Embryonic facial prominence (tissue), 1 donor: ENCODE measurements at regions not wholly inside any gene's neighbourhood (a gene's known extent, or its start where the extent isn't known, plus 50 kb on each side); places are given as distances from the start of the nearest gene placed in this dataset.

Experiments
- DNase-seq: peaks from one replicate; pipeline ENCODE4 v3.0.0-alpha.2; 2016; ENCODE audit errors: extremely low spot score

DNA sequence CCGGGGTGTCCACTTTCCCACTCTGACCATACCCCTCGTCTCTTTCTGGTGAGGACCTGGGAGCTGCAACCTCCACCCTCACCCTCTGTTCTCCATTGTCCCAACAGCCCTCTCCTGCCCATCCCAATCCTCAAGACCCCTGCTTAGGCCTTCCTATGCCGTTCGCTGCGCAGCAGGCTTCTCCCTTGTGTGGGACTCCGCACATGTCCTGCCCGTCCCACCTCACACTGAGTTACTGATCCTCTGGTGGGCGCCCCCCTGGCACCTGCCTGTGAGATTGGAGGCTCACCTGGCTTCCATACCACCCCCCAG, 119.5 kb upstream of the SNTG2 start:
- DNase-seq = no peak

DNA sequence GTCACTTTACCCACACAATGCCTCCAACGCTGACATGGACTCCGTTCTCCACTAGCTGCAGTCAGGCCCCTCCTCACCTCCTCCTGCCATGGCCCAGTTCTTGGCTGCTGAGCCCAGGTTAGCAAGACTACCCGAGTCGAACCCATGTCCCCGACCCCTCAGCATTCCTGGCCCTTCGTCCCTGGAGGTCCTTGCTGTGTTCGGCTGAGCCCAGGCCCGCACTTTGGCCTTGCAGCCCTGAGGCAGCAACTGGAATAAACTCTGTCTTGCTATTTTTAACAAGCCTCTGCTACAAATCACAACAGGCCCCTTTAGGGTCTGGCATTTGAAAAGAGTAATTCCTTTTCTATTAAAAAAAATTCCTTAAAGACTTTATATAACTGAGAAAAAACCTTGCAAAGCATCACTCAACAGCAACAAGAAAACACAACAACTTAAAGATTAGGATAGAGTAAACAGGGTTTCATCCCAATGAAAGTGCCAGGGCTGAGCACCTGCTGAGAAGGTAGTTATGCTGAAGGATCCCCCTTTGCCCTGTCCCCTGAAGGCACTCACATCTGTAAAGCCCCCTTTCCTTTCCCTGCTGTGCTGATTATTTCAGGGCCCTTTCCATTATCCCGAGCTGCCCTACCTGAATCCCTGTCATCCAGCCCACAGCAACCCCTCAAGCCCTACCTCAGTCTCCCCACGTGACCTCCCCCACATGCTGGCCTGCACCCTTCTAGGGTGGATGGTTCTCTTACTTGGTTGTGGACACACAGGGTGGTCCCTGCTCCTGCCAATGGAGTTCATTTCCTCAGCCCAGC, 120.0 kb upstream of the SNTG2 start:
- no peak for DNase-seq

DNA sequence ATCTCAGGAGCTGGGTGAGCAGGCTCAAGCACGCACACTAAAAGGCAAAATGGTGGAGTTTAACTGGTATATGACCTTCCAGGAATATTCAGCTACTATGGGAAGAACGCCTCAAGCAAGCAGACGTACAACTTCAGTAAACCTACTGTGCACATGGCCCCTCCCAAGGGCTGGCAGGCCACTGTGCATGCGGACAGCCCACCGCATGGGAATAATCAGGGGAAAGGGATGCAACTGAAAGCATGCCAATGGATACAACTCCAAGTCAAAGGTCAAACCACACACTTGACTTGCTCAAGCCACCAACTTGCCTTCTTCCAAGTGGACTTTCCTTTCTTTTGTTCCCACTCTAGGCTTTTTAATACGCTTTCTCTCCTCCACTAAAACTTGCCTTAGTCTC, 121.6 kb upstream of the SNTG2 start:
- no peak for DNase-seq

DNA sequence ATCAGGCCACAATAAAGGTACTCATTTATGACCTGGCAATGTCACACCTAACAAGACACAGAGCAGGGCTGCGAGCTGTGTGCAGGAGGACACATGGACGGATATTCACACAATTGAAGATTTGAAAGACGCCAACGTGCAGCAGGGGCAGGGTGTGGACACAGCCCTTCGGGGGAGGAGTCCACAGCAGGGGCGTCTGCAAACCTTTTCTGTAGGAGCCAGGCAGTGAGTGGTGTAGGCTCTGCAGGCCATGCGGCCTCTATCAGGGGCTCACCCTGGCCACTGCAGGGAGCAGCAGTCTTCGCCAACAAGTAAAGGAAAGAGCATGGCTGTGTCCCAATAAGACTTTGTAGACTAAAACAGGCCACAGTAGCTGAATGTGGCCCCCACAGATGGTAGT, 125.7 kb upstream of the SNTG2 start:
- DNase-seq = no peak

DNA sequence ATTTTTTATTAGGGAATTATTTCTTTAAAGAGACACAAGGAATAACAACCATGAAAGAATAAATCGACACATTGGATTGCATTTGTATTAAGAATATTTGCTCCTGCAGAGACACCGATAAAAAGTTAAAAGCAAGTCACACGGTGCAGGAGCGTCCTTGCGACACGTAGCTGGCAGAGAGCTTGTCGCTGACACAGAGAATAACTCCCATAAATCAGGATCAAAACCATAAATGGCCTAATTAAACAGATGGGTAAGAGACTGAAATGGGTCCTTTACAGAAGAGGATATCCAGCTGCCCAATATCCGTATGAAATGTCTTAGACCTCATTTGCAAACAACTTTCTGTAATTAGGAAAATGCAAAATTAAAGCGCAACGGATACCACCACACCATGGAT, 126.1 kb upstream of the SNTG2 start:
- no peak for DNase-seq

DNA sequence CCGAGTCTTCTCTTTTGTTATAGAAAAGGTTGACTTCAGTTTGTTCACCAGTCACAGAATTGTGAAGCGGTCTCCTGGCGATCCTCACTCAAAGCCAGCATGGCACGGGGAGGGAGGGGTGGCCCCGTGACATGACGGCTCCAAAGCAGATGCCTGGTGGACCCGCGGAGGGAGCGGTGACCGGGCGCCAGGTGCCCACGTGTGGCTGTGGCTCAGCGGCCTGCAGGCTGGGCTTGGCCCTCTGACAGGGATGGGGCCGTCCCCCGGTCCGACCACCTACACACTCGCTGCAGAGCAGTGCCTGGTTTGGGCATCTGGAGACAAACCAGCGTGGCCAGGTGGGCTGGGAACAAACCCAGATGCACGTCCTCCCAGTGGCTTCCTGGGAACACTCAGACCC, 129.1 kb upstream of the SNTG2 start:
- no peak for DNase-seq

DNA sequence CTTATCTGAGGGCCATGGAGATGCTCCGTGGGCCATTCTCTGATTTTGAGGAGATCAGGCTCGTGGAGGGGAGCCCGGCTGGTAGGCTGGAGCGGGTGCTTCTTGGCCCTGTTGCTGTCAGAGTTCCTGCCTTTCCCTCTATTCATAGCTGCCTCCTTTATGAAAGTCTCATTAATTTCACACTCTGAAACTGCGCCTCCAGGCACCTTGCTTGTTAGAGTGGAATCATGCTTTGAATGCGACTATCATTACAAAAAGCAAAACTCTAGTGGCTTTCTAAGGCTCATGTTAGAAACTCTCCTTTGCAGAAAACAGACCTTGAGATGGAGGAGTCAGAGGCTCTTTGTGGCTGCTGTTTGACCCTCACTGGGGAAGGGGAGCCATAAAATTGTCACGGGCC, 131.0 kb upstream of the SNTG2 start:
- no peak for DNase-seq

DNA sequence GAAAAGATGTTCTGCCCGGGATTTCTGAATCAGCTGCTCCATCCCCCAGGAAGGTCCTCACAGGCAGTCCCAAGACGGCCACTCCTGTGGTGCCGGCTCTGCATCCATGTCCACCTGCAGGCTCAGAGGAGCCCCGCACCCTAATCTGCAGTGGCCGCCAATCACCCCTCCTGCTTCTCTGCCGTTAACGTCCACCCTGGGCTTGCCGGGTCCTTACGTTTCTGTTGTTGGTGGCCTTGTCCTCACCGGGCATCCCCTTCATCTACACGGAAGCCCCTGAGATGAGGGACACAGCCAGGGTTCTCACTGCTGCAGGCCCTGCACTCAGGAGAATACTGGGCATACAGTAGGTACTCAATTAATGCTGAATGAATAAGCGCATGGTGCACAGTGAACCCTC, 131.5 kb upstream of the SNTG2 start:
- no peak for DNase-seq

DNA sequence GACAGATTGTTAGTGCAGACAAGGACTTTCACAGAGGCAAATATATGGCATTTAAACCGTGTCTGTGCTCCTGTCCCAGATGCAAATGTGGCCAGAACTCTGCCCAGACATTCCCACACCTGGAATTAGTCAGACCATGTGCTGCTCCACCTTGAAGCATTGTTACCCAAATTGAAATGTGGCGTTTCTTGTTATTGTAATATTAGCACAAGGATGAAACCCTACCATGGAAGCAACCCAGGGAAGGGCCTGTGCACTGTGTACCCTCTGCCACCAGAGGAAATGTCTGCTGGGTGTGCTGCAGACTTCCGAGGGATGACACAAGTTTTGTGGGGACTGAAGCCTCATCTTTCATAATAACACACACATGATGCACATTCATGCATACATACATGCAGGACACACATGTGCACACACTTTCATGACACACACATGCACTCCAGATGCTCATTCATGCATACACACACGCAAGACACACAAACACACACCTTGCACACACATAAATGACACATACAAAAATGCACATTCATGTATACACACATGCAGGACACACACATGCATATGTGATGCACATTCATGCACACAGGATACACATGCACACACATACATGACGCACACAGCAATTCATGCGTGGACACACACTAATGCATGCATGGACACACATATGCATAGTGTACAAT, 133.2 kb upstream of the SNTG2 start:
- no peak for DNase-seq

DNA sequence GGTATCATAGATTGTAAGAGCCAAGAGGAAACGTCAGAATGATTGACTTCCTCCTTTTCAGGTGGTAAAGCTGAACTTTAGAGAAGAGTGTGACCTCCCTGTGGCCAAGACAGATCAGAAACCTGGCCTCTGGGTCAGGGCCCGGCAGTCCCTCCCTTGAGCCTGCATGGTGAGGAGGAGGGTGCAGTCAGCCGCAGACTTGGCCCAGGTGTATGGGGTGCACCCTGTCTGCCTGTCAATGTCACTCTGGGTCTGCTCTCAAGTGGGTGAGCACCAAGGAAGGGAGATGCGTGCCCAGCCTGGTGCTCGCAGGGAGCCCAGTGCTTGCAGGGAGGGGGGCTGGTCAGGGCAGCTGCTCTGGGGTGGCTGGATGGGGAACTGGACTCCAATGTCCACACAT, 134.4 kb upstream of the SNTG2 start:
- DNase-seq = no peak

DNA sequence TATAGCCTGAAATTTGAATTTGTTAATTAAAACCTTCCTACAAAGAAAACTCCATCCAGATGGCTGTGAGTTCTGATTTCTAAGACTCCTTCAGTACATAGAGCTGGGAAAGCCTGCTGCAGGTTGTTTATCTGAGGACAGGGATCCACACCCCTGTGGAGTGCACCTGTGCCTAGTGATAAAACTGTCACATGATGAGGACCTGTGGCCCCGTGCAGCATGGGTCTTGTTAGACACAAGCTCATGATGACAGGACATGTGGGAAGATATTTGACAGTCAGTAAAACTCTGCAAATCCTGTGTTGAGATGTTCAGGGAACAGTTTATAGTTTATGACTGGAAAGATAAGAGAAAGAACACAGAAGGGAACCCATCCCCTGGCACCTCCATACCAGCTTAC, 133.2 kb upstream of the TMEM18 start:
- DNase-seq = no peak

DNA sequence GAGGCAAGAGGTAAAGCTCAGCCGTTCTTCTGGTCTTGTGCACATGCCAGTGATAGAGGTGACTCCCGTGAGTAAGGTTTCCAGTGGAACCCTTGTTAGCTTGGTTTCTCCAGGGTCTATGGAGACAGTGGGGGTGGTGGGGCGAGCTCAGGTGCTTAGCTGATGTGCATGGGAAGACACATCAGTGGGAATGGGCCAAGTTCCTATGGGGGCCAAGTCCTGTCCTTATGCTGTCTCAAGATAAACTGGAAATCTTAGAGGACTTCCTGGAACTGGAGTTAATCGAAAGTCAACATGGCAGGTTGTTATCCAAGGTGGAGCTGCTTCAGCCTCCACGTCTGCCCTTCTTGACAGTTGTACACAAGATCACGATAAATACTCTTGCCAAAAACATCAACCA, 130.1 kb upstream of the TMEM18 start:
- no peak for DNase-seq

DNA sequence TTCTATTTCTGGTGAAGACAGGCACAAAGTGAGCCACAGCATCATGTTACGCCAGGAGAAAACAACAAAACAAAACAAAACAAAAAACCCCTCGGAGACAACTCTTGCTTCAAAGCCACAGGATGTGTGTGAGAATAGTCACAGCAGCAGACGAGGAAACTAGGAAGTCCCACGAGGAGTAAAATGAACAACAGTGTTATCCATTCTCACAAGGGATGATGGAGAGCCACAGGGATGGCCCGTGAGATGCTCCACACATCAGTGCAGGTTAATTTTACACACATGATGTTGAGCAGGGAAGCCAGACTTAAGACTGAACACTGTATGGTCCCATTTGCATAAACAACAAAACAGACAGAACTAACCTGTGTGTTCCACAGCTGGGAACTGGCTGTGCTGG, 128.5 kb upstream of the TMEM18 start:
- no peak for DNase-seq

DNA sequence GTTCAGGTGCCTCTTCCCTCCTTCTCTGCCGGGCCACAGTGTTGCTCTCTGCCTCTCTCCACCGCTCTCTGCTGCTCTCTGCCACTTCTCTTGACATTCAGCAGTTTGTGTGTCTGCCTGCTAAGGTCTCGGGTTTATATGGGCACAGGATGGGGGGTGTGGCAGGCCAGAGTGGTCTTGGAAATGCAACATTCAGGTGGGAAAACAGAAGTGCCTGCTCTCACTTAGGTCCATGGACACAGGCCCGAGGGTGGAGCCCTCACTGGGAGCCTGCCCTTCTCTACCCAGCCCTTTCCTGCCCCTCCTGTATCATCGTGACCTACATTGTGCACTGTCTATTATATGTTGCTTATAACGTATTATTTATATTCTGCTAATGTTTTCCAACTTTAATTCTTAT, 120.8 kb upstream of the TMEM18 start:
- DNase-seq = no peak

DNA sequence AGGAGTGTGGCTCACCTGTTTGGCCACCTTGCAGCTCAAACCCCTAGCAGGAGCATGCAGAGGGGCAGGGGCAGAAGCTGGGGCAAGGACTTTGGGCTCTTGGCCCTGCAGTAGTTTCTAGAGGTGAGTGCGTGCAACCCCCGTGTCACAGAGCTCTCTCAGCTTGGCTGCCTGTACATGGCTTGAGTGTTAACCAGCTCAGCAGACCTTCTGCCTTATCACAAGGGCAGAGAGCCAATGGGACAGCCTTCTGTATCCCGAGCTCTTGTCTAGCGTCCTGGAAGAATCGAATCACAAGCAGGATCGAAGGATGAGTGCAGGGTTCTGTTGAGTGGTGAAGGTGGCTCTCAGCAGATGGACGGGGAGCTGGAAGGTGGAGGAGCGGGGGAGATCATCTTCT, 120.3 kb upstream of the TMEM18 start:
- DNase-seq = no peak

DNA sequence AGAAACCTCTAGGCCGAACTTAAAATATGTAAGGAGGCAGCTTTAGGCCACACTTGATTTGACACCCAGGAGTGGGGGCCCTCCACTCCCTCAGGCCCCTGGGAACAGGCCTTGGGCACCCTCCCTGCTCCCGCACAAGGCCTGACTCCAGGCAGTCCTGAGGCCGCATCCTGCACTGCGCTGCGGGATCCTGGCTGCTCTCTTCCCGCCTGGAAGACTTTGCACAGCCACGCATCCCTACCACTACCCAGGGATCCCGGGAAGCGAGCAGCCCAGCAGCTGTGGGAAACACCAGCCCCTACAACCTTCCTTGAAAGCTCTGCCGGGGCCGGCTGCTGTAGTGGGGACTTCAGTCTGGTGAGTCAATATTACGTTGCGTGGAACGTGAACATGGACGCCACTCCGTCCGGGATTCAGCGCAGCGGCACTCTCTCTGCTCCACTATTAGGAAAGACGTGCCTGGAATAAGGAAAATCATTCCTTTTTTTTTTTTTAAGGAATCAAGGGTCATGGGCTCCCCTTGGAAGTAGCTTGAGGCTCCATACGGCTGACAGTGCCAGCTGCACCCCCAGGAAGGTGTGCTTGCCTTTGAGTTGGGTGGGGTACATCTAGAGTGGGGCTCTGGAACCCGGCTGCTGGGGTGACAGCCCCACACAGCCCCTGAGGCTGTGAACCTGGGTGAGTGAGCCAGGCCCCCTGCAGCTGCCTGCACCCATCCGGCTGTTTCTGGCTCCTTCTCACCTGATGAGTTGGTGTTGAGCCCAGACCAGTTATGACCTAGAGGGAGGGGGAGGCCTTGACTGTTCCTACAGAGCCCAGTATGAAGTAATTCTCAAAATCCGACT, 119.2 kb upstream of the TMEM18 start:
- DNase-seq = no peak

DNA sequence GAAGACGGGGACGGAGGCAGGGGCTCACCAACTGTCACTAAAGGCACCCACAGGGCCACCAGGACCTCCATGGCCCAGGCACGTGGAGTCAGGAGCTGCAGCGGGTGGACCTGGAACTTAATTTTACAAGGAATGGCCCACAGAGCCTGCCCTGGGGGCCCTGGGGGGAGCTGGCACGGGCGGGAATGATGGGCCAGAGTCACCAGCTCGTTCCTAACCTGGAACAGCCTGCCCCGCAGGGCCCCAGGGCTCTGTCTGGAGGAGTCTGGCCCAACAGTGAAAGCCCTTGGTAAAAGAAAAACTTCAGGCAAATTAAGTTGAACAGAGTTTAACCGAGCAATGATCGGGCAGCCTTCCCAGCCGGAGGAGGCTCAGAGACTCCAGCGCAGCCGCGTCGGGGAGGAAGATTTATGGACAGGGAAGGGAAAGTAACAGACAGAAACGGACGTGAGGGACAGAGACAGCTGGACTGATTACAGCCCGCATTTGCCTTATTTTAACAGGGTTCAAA, 118.4 kb upstream of the TMEM18 start:
- no peak for DNase-seq

DNA sequence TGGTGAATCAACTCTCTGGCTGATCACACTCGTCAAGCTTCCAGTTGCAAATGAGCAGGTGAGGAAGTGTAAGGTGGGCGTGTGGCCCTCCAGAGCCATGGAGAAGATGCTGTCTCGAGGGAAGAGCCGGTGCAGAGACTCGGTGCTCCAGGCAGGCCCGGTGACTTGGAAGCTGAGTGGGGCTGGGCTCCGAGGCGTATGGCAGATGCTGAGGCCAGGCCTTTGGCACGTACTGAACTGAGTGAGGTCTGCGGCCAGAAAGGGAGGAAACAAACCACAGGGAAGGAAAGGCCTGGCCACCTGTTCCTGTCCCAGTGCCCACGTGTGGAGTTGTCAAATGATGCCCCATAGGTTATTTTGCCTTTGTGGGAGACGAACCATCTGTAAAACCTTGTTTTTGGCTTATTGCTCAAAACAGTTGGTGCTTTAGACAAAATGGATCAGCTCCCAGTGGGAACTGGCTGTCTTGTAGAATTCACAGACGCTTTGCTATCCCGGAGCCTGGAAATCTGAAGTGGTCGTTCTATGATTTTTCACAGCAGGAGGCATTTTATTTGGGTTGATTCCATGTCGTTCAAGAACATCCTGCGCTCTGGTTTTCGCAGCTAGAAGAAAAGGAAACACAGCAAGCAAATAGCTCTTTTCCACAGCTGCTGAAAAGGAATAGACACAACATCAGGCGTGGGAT, 117.5 kb upstream of the TMEM18 start:
- DNase-seq = peak; percentile 15

DNA sequence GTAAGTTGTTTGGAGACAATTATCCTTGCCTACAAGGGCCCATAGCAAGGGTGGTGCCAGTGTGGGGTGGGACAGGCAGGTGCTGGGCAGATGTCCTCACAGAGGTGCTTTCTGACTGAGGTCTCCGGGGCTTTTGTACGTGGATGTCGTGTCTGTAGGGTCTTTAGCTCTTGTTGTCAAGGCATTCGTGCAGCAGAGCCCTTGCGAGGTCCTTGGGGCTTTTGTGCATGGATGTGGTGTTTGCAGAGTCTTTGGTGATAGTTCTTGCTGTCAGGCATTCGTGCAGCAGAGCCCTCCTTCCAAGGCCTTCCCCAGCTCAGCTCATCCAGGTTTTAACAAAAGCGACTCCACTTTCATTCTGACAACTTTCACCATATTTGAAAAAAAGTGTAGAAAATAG, 116.0 kb upstream of the TMEM18 start:
- no peak for DNase-seq

DNA sequence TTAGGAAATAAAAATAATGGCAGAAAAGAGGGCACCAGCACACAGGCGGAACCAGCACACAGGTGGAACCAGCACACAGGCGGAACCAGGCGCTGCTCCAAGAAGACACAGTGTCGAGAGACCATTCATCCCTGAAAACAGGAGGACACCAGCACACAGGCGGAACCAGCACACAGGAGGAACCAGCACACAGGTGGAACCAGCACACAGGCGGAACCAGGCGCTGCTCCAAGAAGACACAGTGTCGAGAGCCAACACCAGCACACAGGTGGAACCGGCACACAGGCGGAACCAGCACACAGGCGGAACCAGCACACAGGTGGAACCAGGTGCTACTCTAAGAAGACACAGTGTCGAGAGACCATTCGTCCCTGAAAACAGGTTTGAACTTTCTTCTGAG, 115.5 kb upstream of the TMEM18 start:
- no peak for DNase-seq

DNA sequence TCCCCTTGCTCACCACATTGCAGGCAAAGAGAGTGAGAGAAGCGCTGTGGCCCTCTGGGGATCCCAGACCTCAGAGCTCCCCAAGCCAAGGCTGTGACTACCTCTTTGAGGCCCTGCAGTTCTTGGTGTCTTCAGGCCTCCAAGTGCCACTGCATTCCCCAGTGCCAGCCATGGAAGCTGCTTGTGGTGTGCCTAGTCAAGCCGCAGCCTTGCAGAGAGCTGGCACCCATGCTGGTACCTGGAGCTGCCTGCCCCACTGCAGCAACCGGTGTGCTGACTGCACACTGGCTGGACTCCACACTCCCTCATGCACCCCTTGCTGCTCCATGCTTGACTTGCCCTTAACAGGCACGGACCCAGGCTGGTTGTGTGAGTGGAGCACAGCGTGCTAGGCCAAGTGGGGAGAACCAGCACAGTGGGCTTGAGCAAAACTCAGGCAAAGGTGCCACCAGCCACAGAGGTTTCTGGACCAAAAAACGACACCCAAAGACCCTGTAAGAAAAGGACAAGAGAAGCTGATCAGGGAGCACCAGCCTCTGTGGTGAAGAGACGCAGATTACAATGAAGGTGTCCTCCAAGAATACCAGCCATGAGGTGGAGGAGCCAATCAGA, 113.5 kb upstream of the TMEM18 start:
- DNase-seq = no peak

DNA sequence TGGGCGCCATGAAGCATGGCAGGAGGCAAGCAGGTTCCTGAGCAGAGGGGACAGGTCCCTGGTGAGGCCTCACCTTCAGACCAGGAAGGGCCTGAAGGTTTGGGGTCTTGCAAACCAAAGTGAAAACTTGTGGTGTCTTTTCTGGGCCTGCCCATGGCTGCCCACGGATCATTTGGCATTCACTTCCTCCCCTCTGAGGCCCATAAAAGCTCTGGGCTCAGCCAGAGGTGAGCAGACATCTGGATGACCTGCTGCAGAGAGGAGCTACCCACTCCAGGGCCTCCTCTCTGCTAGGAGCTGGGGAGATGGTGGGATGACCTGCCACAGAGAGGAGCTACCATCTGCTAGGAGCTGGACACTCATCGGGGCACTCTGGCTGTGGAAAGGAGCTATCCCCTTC, 112.9 kb upstream of the TMEM18 start:
- no peak for DNase-seq
